Activated CD8-positive, alpha-beta memory T cell treated with anti-CD3 and anti-CD28 coated beads for 4 hours (primary cell): ENCODE measurements at regions not wholly inside any gene's neighbourhood (a gene's known extent, or its start where the extent isn't known, plus 50 kb on each side); places are given as distances from the start of the nearest gene placed in this dataset.
"Not testable (repeated sequence)": the region's sequence is repeated elsewhere in the genome, so short reads cannot be mapped to it uniquely, and the experiment has no call there.

Source experiments
- DNase-seq, 2 donors: peaks; one replicate each; pipeline ENCODE4 v3.0.0-alpha.2; 2020; ENCODE audit warnings: low read depth in 2 of 2

DNA sequence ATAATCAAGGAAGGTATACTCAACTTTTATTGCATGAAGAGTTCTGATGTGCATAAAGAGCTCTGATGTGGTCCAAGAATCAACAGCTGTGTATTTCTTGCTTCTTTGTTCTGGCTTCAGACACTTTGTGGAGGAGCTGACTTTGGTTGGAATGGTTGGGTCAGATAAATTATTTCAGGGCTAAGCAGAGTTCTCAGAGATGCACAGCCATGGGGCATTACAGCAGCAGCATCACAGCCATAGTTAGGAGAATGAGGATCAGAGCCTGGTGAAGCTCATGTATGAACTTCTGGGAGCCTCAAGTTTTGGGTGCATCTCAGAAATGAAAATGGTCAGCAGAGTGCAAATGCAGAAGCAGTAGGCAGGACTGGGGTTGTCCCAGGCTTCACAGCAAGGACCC, 267.4 kb upstream of the RUNX1 start:
- no peak for DNase-seq

GRCh38 chr21:35314857-35315582, 265.9 kb upstream of the RUNX1 start:
- DNase-seq = no peak

- no peak for DNase-seq
These were observed 262.9 kb upstream of the RUNX1 start for GRCh38 chr21:35311985-35312384.

DNA sequence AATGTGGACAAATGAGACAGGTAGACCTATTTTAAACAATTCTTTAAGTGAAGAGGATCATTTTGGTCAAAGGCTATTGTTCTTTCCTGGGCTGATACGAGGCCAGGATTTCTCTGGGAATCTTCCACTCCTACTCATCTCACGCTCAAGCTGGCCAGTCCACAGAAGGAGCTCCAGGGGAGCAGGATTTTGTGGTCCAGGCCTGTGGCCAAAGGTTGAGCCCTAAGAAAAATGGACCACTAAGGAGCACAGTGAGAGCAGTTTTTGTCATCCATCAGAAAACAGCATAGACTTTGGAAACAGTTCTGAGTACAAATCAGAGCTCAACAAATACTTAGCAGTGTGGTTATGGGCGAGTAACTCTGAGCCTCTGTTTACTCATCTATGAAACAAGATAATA, 260.2 kb upstream of the RUNX1 start:
- no peak for DNase-seq

DNA sequence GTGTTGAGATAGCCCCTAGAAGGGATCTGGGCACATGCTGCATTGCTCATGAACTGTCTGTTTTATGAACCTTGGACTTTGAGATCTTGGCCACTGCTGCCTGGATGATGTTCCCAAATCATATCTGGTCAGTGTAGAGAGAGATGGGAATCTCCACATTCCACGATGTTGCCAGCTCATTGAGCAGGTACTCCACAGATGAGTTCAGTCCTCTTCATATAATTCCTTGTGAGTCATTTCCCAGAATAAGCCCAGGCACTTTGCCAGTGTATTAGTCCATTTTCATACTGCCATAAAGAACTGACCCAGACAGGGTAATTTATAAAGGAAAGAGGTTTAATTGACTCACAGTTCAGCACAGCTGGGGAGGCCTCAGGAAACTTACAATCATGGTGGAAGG, 254.0 kb upstream of the RUNX1 start:
- no peak for DNase-seq

- DNase-seq = no peak
These were observed 249.7 kb upstream of the RUNX1 start for GRCh38 chr21:35298757-35299156.

GRCh38 chr21:35297665-35298064, 248.6 kb upstream of the RUNX1 start:
- DNase-seq = no peak

DNA sequence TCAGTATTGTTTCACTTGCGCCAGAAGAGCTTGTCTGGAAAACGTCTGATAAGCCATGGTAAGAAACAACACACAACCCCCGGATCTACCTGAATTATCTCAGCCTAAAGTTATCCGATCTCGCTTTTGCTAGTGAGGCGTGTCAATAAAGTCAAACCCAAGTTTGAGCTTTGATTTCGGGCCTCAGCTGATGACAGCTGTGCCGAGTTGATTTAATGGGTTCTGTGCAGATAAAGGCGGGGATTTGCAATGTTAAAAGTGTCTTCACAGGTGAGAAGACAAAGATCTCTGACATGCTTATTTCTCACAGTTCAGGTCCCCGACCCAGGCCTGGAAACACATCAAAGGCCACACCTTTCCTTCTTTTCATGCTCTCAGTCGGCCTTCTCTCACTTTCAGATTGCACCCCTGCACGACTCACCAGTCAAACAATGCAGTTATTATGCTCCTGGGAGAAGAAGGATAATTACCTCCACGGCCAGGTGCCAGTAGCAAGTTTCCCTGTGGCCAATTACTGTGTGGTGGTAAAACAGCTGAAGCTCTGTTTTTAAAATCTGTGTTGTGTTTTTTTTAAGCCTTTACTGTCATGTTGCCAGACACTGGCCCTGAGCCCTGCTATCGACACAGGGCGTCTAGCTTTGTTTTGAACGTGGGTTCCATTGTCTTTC, 245.3 kb upstream of the RUNX1 start:
- DNase-seq = no peak

DNA sequence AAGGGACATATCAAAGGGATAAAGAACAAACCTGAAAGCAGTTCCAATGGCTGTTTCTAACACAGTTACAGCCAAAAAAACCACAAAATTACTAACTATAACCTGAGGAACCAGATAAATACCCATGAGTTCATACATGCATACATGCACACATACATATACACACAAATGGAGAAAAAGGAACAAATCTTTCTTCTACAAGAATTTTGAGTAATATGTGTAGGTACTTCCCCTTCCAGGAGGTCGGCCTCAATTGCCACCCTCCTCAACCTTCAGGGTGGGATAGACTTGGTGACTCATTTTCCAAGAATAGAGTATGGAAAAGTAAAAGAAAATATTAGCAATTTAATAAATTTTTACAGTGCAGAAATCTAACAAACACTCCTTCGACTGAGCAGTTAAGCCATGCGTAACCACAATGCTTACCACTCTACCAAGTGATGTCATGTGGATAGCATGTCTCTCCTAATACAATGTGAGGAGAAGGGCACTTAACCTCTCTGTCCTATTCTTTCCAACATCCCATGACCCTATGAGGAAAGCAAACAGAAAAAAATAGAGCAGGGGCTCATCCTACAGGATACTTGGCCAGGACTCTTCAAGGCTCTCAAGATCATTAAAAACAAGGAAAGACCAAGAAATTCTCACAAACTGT, 243.0 kb upstream of the RUNX1 start:
- no peak for DNase-seq

- DNase-seq = no peak
These were observed 241.9 kb upstream of the RUNX1 start for GRCh38 chr21:35291034-35291433.

DNA sequence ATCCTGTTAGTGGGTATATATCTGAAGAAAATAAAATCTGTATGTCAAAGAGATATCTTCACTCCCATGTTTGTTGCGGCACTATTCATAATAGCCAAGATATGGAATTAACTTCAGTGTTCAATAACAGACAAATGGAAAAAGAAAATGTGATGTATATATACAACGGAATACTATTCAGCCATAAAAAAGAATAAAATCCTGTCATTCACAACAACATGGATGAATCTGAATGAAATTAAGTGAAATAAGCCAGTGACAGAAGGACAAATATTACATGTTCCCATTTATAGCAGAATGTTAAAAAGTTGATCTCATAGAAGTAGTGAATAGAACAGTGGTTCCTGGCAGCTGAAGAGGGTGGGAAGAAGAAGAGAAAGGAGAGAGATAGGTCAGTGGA, 239.1 kb upstream of the RUNX1 start:
- DNase-seq = no peak

DNA sequence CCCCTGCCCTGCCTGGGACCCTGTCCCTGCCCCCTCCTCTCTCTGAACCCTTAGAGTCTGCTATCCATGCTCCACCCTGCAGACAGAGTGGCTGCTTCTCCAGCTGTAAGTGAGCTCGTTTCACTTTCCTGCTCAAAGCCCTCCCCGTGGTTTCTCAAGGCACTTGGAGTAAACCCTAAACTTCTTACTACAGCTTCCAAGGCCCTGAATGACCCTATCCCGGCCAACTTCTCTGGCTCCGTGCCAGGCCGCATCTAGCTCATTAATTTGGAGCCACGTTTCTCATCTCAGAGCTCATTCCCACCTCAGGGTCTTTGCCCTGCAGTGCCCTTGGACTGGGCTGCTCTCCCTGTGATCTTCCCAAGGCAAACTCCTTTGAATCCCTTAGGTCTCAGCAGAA, 235.1 kb upstream of the RUNX1 start:
- no peak for DNase-seq

DNA sequence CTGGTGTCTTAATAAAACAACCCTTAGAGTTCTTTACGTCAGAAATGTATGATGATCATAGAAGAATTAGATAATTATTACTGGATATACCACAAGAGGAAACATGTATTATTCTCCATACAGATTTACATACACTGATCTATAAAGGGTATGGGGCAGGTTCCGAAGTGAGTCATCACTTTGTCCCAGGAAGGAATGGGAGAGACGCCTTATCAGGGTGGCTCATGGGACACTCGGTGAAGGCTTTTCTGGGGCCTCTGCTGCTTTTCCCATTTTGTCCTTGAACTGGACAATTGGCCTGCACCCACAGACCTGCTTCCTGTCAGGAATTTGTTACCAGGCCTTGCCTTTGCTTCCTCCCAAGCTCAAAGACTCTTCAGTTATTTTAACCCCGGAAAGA, 233.8 kb upstream of the RUNX1 start:
- DNase-seq = no peak

GRCh38 chr21:35281956-35282355, 232.9 kb upstream of the RUNX1 start:
- no peak for DNase-seq

DNA sequence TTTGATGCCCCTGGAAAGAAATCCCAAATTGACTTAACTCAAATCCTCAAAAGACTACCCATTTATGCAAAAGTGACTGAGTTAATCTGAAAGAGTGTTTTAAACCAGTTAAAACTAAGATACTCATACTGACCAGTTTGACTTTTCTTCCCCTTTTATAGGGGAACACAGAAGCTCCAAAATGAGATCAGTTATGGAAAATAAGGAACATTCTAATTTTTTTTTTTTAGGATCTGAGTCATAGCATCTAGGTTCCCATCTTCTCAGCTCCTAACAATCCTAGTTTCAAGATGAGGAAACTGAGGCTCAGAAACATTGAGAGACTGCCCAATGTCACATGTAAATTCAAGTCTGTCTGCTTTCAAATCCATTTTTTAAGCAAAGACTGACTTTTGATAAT, 231.1 kb upstream of the RUNX1 start:
- DNase-seq = no peak

GRCh38 chr21:35275776-35276175, 226.7 kb upstream of the RUNX1 start:
- no peak for DNase-seq

GRCh38 chr21:35274923-35275322, 225.8 kb upstream of the RUNX1 start:
- DNase-seq = no peak

DNA sequence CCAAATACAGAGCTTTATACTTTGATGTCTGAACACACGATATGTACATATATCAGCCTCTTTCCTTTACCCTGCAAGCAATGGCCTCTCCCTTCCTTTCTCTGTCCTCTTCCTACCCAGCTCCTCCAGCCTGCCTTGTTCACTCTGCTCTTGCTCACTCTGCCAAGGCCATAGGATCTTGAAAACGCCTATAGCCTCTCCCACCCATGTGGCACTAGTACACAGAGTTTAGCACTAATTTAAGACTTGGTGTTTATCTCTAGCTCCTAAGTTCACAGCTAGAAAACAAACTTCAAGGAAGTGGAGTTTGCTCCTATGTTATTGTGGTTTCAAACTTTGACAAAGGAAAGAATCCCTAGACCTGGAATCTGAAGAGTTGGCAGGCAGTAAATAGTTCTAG, 225.0 kb upstream of the RUNX1 start:
- no peak for DNase-seq

DNA sequence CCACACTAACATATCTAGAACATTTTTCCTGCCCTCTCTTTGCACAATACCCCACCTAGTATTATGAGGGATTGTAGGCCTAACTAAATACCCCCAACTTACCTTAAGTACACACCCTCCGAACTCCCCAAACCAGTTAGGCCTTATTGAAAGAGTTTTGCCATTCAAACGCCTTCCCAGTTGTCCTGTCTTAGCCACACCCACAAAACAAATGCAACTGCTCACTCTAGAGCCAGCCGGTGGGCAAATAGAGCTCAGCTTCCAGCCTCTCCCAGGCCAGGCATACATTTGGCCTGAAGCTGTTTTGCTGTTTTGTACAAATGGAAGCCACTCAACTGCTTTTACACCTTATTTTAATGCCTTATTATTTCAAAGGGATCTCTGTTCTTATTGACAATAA, 224.2 kb upstream of the RUNX1 start:
- DNase-seq = no peak

DNA sequence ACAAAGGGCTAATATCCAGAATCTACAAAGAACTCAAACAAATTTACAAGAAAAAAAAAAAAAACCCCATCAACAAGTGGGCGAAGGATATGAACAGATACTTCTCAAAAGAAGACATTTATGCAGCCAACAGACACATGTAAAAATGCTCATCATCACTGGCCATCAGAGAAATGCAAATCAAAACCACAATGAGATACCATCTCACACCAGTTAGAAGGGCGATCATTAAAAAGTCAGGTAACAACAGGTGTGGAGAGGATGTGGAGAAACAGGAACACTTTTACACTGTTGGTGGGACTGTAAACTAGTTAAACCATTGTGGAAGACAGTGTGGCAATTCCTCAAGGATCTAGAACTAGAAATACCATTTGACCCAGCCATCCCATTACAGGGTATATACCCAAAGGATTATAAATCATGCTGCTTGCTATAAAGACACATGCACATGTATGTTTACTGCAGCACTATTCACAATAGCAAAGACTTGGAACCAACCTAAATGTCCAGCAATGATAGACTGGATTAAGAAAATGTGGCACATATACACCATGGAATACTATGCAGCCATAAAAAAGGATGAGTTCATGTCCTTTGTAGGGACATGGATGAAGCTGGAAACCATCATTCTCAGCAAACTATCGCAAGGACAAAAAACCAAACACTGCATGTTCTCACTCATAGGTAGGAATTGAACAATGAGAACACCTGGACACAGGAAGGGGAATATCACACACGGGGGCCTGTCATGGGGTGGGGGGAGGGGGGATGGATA, 222.4 kb upstream of the RUNX1 start:
- DNase-seq = not testable (repeated sequence)

DNA sequence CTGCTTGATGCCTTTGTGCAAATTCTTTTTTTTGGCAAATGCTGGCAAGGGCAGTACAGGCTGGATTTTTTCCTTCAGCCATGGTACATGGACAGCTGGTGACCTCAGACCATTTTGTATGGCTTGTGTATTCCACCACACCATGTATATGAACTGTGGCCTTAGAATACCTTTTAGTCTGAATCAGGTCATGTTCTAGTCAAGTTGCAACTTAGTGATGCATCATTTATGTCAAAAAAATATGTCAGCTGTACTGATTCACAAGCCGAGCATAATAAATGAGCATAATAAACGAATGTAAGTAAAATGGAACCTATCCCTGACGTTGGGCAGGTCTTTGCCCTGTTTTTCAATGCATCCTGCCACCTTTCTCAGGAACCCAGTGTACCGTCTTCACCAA, 219.7 kb upstream of the RUNX1 start:
- DNase-seq = no peak

- no peak for DNase-seq
These were observed 219.2 kb upstream of the RUNX1 start for GRCh38 chr21:35268261-35268660.
